ENCODE measurements at regions not wholly inside any gene's neighbourhood (a gene's known extent, or its start where the extent isn't known, plus 50 kb on each side); places are given as distances from the start of the nearest gene placed in this dataset.

DNA sequence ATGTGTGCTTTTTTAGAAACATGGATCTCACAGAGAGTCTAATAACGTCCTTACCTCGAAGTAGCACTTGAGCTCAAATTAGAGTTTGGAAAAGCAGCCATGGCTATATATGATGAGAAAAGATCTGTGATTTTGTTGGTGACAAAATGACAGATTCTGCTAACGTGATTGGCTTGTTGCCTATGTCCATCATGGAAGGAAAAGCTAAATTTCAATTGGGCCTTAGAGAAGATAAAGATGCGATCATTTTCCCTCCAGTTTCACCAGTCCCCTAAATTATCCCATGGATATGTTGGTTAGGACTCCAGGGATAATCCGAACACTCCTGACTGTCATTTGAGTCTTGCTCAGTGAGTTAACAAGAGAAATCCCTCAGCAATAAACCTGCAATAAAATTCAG, 175.8 kb downstream of the C16orf95 start:
- H3K27ac ChIP-seq = no peak overlapping the region
- H3K79me2 ChIP-seq = no peaks in the 10 kb centered on the region
- H2AFZ ChIP-seq = no peak overlapping the region
- H3K9me3 ChIP-seq (ENCODE audit: control insufficient read depth, low read length) = no peaks in the 10 kb centered on the region
- TF ChIP-seq CTCF (IDR thresholded peaks at IDR 0.05) = no peak
- H3K36me3 ChIP-seq (ENCODE audit: control insufficient read depth, insufficient read depth, low read length) = no peaks in the 10 kb centered on the region
- no peak overlapping the region for H3K4me3 ChIP-seq (ENCODE audit: low read depth, low read length)
- H3K4me1 ChIP-seq = no peaks in the 10 kb centered on the region
- H3K9ac ChIP-seq = no peak overlapping the region
- H3K27me3 ChIP-seq (ENCODE audit: control insufficient read depth, insufficient read depth, low read length) = no peaks in the 10 kb centered on the region
- H3K4me2 ChIP-seq (ENCODE audit: low read length) = no peak overlapping the region

DNA sequence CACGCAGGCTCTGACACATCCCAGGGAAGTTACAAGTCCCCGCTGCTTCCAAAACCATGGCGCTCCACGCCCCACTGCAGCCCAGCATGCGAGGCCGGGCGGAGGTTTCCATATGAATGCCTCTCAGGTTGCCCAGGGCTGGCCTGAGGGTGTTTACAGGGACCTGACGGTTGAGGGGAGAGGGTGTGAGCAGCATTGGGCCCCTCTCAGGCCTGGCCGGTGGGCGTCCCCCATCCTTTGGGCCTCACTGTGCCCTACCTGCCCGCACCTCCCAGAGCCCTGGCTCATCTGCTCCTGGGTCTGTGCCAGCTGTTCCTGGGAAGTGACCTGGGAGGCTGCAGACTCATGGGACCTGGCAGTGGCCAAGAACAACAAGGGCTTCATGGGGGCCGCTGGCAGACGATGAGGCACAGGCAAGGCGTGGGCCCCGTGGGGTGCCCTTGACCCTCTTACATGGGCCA, 173.5 kb downstream of the C16orf95 start:
- H3K27ac ChIP-seq = no peak overlapping the region
- H3K4me3 ChIP-seq (ENCODE audit: low read depth, low read length) = no peak overlapping the region
- H3K9me3 ChIP-seq (ENCODE audit: control insufficient read depth, low read length) = no peaks in the 10 kb centered on the region
- H2AFZ ChIP-seq = no peak overlapping the region
- no peaks in the 10 kb centered on the region for H3K36me3 ChIP-seq (ENCODE audit: control insufficient read depth, insufficient read depth, low read length)
- no peaks in the 10 kb centered on the region for H3K27me3 ChIP-seq (ENCODE audit: control insufficient read depth, insufficient read depth, low read length)
- H3K9ac ChIP-seq = no peak overlapping the region
- no peaks in the 10 kb centered on the region for H3K79me2 ChIP-seq
- no peak overlapping the region for H3K4me2 ChIP-seq (ENCODE audit: low read length)
- TF ChIP-seq CTCF (IDR thresholded peaks at IDR 0.05) = no peak
- H3K4me1 ChIP-seq = no peaks in the 10 kb centered on the region

GRCh38 chr16:87144232-87144631, 173.0 kb downstream of the C16orf95 start:
- no peaks in the 10 kb centered on the region for H3K27me3 ChIP-seq (ENCODE audit: control insufficient read depth, insufficient read depth, low read length)
- no peaks in the 10 kb centered on the region for H3K79me2 ChIP-seq
- no peak overlapping the region for H3K4me3 ChIP-seq (ENCODE audit: low read depth, low read length)
- H3K4me1 ChIP-seq = no peaks in the 10 kb centered on the region
- no peak overlapping the region for H3K4me2 ChIP-seq (ENCODE audit: low read length)
- H3K27ac ChIP-seq = no peak overlapping the region
- H2AFZ ChIP-seq = no peak overlapping the region
- H3K9me3 ChIP-seq (ENCODE audit: control insufficient read depth, low read length) = no peaks in the 10 kb centered on the region
- no peaks in the 10 kb centered on the region for H3K36me3 ChIP-seq (ENCODE audit: control insufficient read depth, insufficient read depth, low read length)
- no peak overlapping the region for H3K9ac ChIP-seq
- no peak for TF ChIP-seq CTCF (IDR thresholded peaks at IDR 0.05)

DNA sequence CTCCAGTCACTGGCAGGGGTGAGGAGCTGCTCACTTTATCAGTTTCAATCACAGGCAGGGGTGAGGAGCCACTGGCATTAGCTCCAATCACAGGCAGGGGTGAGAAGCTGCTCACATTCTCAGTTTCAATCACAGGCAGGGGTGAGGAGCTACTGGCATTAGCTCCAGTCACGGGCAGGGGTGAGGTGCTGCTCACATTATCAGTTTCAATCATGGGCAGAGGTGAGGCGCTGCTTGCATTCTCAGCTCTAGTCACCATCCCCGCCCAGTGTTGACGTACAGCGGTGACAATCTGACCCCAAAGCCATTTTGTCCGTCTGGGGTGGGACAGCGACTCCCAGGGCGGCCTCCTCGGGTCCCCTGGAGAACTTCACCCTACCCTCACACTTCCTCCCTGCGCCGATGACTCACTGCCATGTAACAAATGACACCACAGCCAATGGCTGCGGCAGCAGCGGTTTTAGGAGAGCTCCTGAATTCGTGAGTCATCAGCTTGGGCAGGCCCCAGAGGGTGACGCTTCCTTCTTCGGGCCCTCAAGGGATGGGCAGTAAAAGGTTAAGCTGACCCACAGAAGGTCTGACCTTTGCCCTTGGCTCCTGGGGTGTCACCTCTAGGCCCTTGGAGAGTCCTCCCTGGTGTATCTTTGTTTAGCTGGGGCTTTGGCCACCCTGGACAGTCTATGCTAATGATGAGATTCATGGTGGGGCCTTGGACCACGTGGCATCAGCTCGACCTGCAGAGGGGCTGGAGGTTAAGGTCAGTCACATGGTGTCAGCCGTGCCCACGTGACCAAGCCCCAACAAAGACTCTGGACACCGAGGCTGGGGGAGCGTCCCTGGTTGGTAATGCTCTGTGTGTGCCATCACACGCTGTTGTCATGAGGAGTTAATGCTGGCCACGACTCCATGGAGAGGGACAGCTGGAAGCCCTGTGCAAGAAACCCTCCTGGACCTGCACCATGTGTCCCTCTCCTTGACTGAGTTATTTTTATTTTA, 171.7 kb downstream of the C16orf95 start:
- no peak for TF ChIP-seq CTCF (IDR thresholded peaks at IDR 0.05)
- Histone ChIP-seq H3K4me1 (no peaks in the 10 kb centered on the region), H3K4me2 (ENCODE audit: low read length) (no peak overlapping the region), H3K4me3 (ENCODE audit: low read depth, low read length) (no peak overlapping the region), H3K36me3 (ENCODE audit: control insufficient read depth, insufficient read depth, low read length) (no peaks in the 10 kb centered on the region), H3K27ac (no peak overlapping the region), H2AFZ (no peak overlapping the region), H3K27me3 (ENCODE audit: control insufficient read depth, insufficient read depth, low read length) (no peaks in the 10 kb centered on the region), H3K9ac (no peak overlapping the region), H3K79me2 (no peaks in the 10 kb centered on the region), H3K9me3 (ENCODE audit: control insufficient read depth, low read length) (no peaks in the 10 kb centered on the region)
